Vagina (tissue), 2 donors: ENCODE measurements at regions not wholly inside any gene's neighbourhood (a gene's known extent, or its start where the extent isn't known, plus 50 kb on each side); places are given as distances from the start of the nearest gene placed in this dataset.

Experiments used
- DNase-seq, 2 donors: peaks; one replicate each; pipeline ENCODE4 v3.0.0-alpha.2; 2017; ENCODE audit errors: extremely low spot score in 2 of 2
- H3K27ac ChIP-seq: fragments of 200-600 bp; sonication (generic); one replicate; pipeline ENCODE4 v1.5.1; 2019
- H3K27me3 ChIP-seq: fragments of 200-600 bp; sonication (generic); one replicate; pipeline ENCODE4 v1.5.1; 2019
- H3K36me3 ChIP-seq, 2 donors: fragments of 200-600 bp; sonication (generic); one replicate each; pipeline ENCODE4 v1.5.1; 2017 to 2019
- H3K4me1 ChIP-seq: fragments of 200-600 bp; sonication (generic); one replicate; pipeline ENCODE4 v1.5.1; 2019
- H3K4me3 ChIP-seq, 2 donors: fragments of 200-600 bp; sonication (generic); 1 replicate in 1 of 2; 2 replicates in 1 of 2; pipeline ENCODE4 v1.5.1; 2016 to 2019
- H3K9me3 ChIP-seq: fragments of 200-600 bp; sonication (generic); one replicate; pipeline ENCODE4 v1.5.1; 2019
- CTCF ChIP-seq, 3 experiments: fragments of 450-650 bp in 2 of 3; fragments of 200-600 bp in 1 of 3; sonication (generic) in 1 of 3; IDR thresholded peaks; one replicate each; pipeline ENCODE4 v1.5.1; 2017 to 2019; ENCODE audit warnings: antibody characterized with exemption in 3 of 3, mild to moderate bottlenecking in 2 of 3, moderate library complexity in 2 of 3
- POLR2A ChIP-seq, 2 donors: fragments of 450-650 bp; IDR thresholded peaks; one replicate each; pipeline ENCODE4 v1.6.1; 2017; ENCODE audit warnings: antibody characterized with exemption in 2 of 2, mild to moderate bottlenecking in 2 of 2, moderate library complexity in 2 of 2
- POLR2AphosphoS5 ChIP-seq, 2 donors: sonication (generic); formaldehyde crosslinking; IDR thresholded peaks; one replicate each; pipeline ENCODE4 v1.9.0; 2017; ENCODE audit warnings: antibody characterized with exemption in 2 of 2, mild to moderate bottlenecking in 2 of 2, low read depth in 1 of 2; ENCODE audit not compliant: insufficient read depth in 1 of 2
- intact Hi-C: fragments of 100-400 bp; cut with DNase I; formaldehyde crosslinking; loops from one replicate; pipeline ENCODE4 v1.15.1; 2023

GRCh38 chr10:57960406-57960805 lies 307.3 kb downstream of the IPMK start:
- no peaks in the 10 kb centered on the region for H3K4me1 ChIP-seq
- intact Hi-C loops, result no loop called here

GRCh38 chr10:57959318-57960006 lies 308.2 kb downstream of the IPMK start:
- Histone ChIP-seq H3K27me3 (no peaks in the 10 kb centered on the region), H3K36me3 (no peaks in the 10 kb centered on the region), H3K4me3 (no peak overlapping the region), H3K9me3 (no peaks in the 10 kb centered on the region), H3K27ac (no peak overlapping the region), H3K4me1 (no peaks in the 10 kb centered on the region)
- TF ChIP-seq POLR2AphosphoS5 (IDR thresholded peaks at IDR 0.05; ENCODE audit: insufficient read depth in 1 of 2, low read depth in 1 of 2), result no peak
- no peak for TF ChIP-seq POLR2A (IDR thresholded peaks at IDR 0.05)
- intact Hi-C loops, result no loop called here
- no peak for DNase-seq

More at GRCh38 chr10:57960406-57960805, 307.3 kb downstream of the IPMK start:
- no peaks in the 10 kb centered on the region for H3K36me3 ChIP-seq
- TF ChIP-seq POLR2A (IDR thresholded peaks at IDR 0.05), result no peak
- TF ChIP-seq CTCF (IDR thresholded peaks at IDR 0.05), result no peak
- TF ChIP-seq POLR2AphosphoS5 (IDR thresholded peaks at IDR 0.05; ENCODE audit: insufficient read depth in 1 of 2, low read depth in 1 of 2), result no peak
- H3K4me3 ChIP-seq, result no peak overlapping the region
- no peak for DNase-seq
- no peaks in the 10 kb centered on the region for H3K9me3 ChIP-seq
- no peak overlapping the region for H3K27ac ChIP-seq
- no peaks in the 10 kb centered on the region for H3K27me3 ChIP-seq

GRCh38 chr10:57955076-57955475 lies 312.6 kb downstream of the IPMK start:
- H3K27ac ChIP-seq, result no peak overlapping the region
- intact Hi-C loops, result no loop called here
- H3K4me3 ChIP-seq, result no peak overlapping the region
- no peaks in the 10 kb centered on the region for H3K36me3 ChIP-seq
- H3K9me3 ChIP-seq, result no peaks in the 10 kb centered on the region
- H3K27me3 ChIP-seq, result no peaks in the 10 kb centered on the region
- no peaks in the 10 kb centered on the region for H3K4me1 ChIP-seq
- no peak for TF ChIP-seq CTCF (IDR thresholded peaks at IDR 0.05)
- no peak for TF ChIP-seq POLR2AphosphoS5 (IDR thresholded peaks at IDR 0.05; ENCODE audit: insufficient read depth in 1 of 2, low read depth in 1 of 2)
- no peak for TF ChIP-seq POLR2A (IDR thresholded peaks at IDR 0.05)
- no peak for DNase-seq

GRCh38 chr10:57952741-57953140 lies 315.0 kb downstream of the IPMK start:
- intact Hi-C loops, result no loop called here
- Histone ChIP-seq H3K9me3 (no peaks in the 10 kb centered on the region), H3K4me1 (no peaks in the 10 kb centered on the region), H3K36me3 (no peaks in the 10 kb centered on the region), H3K27me3 (no peaks in the 10 kb centered on the region), H3K4me3 (no peak overlapping the region), H3K27ac (no peak overlapping the region)
- no peak for DNase-seq
- TF ChIP-seq POLR2AphosphoS5 (IDR thresholded peaks at IDR 0.05; ENCODE audit: insufficient read depth in 1 of 2, low read depth in 1 of 2) (no peak), CTCF (IDR thresholded peaks at IDR 0.05) (no peak), POLR2A (IDR thresholded peaks at IDR 0.05) (no peak)

GRCh38 chr10:57950442-57950974 lies 317.2 kb downstream of the IPMK start:
- Histone ChIP-seq H3K9me3 (no peaks in the 10 kb centered on the region), H3K4me1 (no peaks in the 10 kb centered on the region), H3K27me3 (no peaks in the 10 kb centered on the region), H3K36me3 (no peaks in the 10 kb centered on the region), H3K27ac (no peak overlapping the region), H3K4me3 (no peak overlapping the region)
- DNase-seq, result no peak
- TF ChIP-seq POLR2AphosphoS5 (IDR thresholded peaks at IDR 0.05; ENCODE audit: insufficient read depth in 1 of 2, low read depth in 1 of 2), result no peak
- TF ChIP-seq CTCF (IDR thresholded peaks at IDR 0.05), result no peak
- TF ChIP-seq POLR2A (IDR thresholded peaks at IDR 0.05), result no peak
- intact Hi-C loops, result no loop called here
